Fibroblast of skin of left biceps (primary cell): ENCODE measurements at regions not wholly inside any gene's neighbourhood (a gene's known extent, or its start where the extent isn't known, plus 50 kb on each side); places are given as distances from the start of the nearest gene placed in this dataset.

Experiments used
- DNase-seq, 2 experiments: peaks; one replicate each; pipeline ENCODE4 v3.0.0-alpha.2; 2013; ENCODE audit warnings: low read depth in 2 of 2

GRCh38 chr18:10057894-10058791, 144.3 kb downstream of the VAPA start:
- DNase-seq: peak; percentile 89

- DNase-seq: no peak
Observed at GRCh38 chr18:10059610-10060468, 146.0 kb downstream of the VAPA start.

- DNase-seq: no peak
Observed at GRCh38 chr18:10060469-10060782, 146.6 kb downstream of the VAPA start.

GRCh38 chr18:10060841-10061240, 147.0 kb downstream of the VAPA start:
- no peak for DNase-seq

GRCh38 chr18:10061566-10062140, 147.8 kb downstream of the VAPA start:
- no peak for DNase-seq

- DNase-seq: peak; percentile 70 to 78
Observed at GRCh38 chr18:10062302-10063300, 148.8 kb downstream of the VAPA start.

GRCh38 chr18:10063489-10063888, 149.7 kb downstream of the VAPA start:
- no peak for DNase-seq

GRCh38 chr18:10064267-10064666, 150.5 kb downstream of the VAPA start:
- no peak for DNase-seq

- no peak for DNase-seq
Observed at GRCh38 chr18:10065296-10065695, 151.5 kb downstream of the VAPA start.

GRCh38 chr18:10067670-10068659, 154.1 kb downstream of the VAPA start:
- DNase-seq: no peak

- DNase-seq: no peak
Observed at GRCh38 chr18:10068766-10069567, 155.2 kb downstream of the VAPA start.

- no peak for DNase-seq
Observed at GRCh38 chr18:10070561-10071000, 156.8 kb downstream of the VAPA start.

GRCh38 chr18:10072671-10073175, 158.9 kb downstream of the VAPA start:
- no peak for DNase-seq

GRCh38 chr18:10074110-10074509, 160.3 kb downstream of the VAPA start:
- DNase-seq: peak in 1 of 2 experiments; percentile 19

GRCh38 chr18:10074728-10075127, 160.9 kb downstream of the VAPA start:
- no peak for DNase-seq

- no peak for DNase-seq
Observed at GRCh38 chr18:10076502-10077030, 162.8 kb downstream of the VAPA start.

GRCh38 chr18:10077986-10078385, 164.2 kb downstream of the VAPA start:
- DNase-seq: no peak

- no peak for DNase-seq
Observed at GRCh38 chr18:10080372-10080771, 166.6 kb downstream of the VAPA start.

- no peak for DNase-seq
Observed at GRCh38 chr18:10081492-10081891, 167.7 kb downstream of the VAPA start.
